Thoracic aorta (tissue), 2 donors: ENCODE measurements at regions not wholly inside any gene's neighbourhood (a gene's known extent, or its start where the extent isn't known, plus 50 kb on each side); places are given as distances from the start of the nearest gene placed in this dataset.

Source experiments
- ATAC-seq: fragments of 150-250 bp; one replicate; pipeline ENCODE4 v1.8.0; 2017; ENCODE audit warnings: low read depth; ENCODE audit not compliant: insufficient number of reproducible peaks, low FRiP score
- DNase-seq: peaks from one replicate; pipeline ENCODE4 v3.0.0-alpha.2; 2020; ENCODE audit warnings: low spot score
- H3K27ac ChIP-seq, 2 donors: fragments of 200-600 bp; sonication (generic); 1 replicate in 1 of 2; 2 replicates in 1 of 2; pipeline ENCODE4 v1.5.1; 2016; ENCODE audit warnings: mild to moderate bottlenecking in 2 of 2, moderate library complexity in 2 of 2
- H3K27me3 ChIP-seq: fragments of 200-600 bp; sonication (generic); replicated peaks from 2 replicates; pipeline ENCODE4 v1.6.0; 2016; ENCODE audit warnings: mild to moderate bottlenecking; ENCODE audit not compliant: insufficient read depth
- H3K36me3 ChIP-seq: fragments of 200-600 bp; sonication (generic); one replicate; pipeline ENCODE4 v1.5.1; 2016
- H3K4me1 ChIP-seq, 2 donors: fragments of 200-600 bp; sonication (generic); 1 replicate in 1 of 2; 2 replicates in 1 of 2; pipeline versions ENCODE4 v1.5.1 to v1.6.0; 2016; ENCODE audit warnings: low read depth in 2 of 2, mild to moderate bottlenecking in 1 of 2; ENCODE audit not compliant: control insufficient read depth in 1 of 2
- H3K4me3 ChIP-seq: fragments of 200-600 bp; sonication (generic); 2 replicates; pipeline ENCODE4 v1.5.1; 2016; ENCODE audit warnings: mild to moderate bottlenecking
- H3K9me3 ChIP-seq: fragments of 200-600 bp; sonication (generic); 2 replicates; pipeline ENCODE4 v1.5.1; 2016
- CTCF ChIP-seq: fragments of 200-600 bp; sonication (generic); IDR thresholded peaks from one replicate; pipeline ENCODE4 v1.5.1; 2019; ENCODE audit warnings: antibody characterized with exemption

GRCh38 chr6:139679516-139680179 is 305.2 kb upstream of the CITED2 start:
- Histone ChIP-seq H3K27me3 (no peaks in the 10 kb centered on the region), H3K36me3 (no peaks in the 10 kb centered on the region), H3K9me3 (no peaks in the 10 kb centered on the region), H3K4me1 (peaks cover 0 to 7% of the 10 kb centered on the region in 2 donors), H3K4me3 (no peak overlapping the region), H3K27ac (no peak overlapping the region)
- no peak for DNase-seq
- TF ChIP-seq CTCF: no peak
- ATAC-seq: no peak

- Histone ChIP-seq H3K27me3 (no peaks in the 10 kb centered on the region), H3K4me3 (no peak overlapping the region), H3K36me3 (no peaks in the 10 kb centered on the region), H3K27ac (no peak overlapping the region), H3K9me3 (no peaks in the 10 kb centered on the region), H3K4me1 (peaks cover 0 to 7% of the 10 kb centered on the region in 2 donors)
- ATAC-seq (no peak), DNase-seq (no peak)
- no peak for TF ChIP-seq CTCF
Observed at GRCh38 chr6:139676718-139677117, 302.3 kb upstream of the CITED2 start.

- Histone ChIP-seq H3K4me1 (no peaks in the 10 kb centered on the region), H3K9me3 (peaks cover 14% of the 10 kb centered on the region), H3K36me3 (no peaks in the 10 kb centered on the region), H3K27me3 (no peaks in the 10 kb centered on the region), H3K27ac (no peak overlapping the region), H3K4me3 (no peak overlapping the region)
- no peak for DNase-seq
- no peak for TF ChIP-seq CTCF
- ATAC-seq: no peak
Observed at GRCh38 chr6:139666284-139666683, 291.8 kb upstream of the CITED2 start.

GRCh38 chr6:139663996-139664395 is 289.5 kb upstream of the CITED2 start:
- DNase-seq: no peak
- Histone ChIP-seq H3K4me3 (no peak overlapping the region), H3K4me1 (no peaks in the 10 kb centered on the region), H3K27me3 (no peaks in the 10 kb centered on the region), H3K36me3 (no peaks in the 10 kb centered on the region), H3K9me3 (peaks cover 14% of the 10 kb centered on the region), H3K27ac (no peak overlapping the region)
- no peak for ATAC-seq
- no peak for TF ChIP-seq CTCF

- no peak for TF ChIP-seq CTCF
- Histone ChIP-seq H3K9me3 (no peaks in the 10 kb centered on the region), H3K4me3 (no peak overlapping the region), H3K4me1 (no peaks in the 10 kb centered on the region), H3K27me3 (no peaks in the 10 kb centered on the region), H3K36me3 (no peaks in the 10 kb centered on the region), H3K27ac (no peak overlapping the region)
- no peak for DNase-seq
- ATAC-seq: no peak
Observed at GRCh38 chr6:139659711-139660110, 285.3 kb upstream of the CITED2 start.
